ENCODE measurements at regions not wholly inside any gene's neighbourhood (a gene's known extent, or its start where the extent isn't known, plus 50 kb on each side); places are given as distances from the start of the nearest gene placed in this dataset.

DNA sequence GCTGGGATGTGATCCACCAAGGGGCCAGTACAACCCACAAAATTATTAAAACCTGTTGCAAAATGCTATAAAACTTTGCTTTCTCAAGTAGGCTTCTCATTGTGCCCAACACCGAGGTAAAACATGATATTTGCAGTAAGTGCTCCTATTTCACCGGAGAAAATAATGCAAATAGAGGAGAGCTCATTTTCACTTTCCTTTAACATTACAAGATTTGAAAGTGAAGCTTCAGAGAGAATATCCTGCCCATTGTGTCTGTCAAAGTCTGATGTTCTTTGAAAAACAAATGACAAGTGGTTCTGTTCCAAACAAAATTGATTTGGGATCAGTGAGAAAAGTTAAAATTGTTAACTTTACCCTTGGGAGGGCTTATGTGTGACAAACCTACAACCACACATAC is 287.1 kb downstream of the KCNN2 start:
- TF ChIP-seq, protein P1, sequence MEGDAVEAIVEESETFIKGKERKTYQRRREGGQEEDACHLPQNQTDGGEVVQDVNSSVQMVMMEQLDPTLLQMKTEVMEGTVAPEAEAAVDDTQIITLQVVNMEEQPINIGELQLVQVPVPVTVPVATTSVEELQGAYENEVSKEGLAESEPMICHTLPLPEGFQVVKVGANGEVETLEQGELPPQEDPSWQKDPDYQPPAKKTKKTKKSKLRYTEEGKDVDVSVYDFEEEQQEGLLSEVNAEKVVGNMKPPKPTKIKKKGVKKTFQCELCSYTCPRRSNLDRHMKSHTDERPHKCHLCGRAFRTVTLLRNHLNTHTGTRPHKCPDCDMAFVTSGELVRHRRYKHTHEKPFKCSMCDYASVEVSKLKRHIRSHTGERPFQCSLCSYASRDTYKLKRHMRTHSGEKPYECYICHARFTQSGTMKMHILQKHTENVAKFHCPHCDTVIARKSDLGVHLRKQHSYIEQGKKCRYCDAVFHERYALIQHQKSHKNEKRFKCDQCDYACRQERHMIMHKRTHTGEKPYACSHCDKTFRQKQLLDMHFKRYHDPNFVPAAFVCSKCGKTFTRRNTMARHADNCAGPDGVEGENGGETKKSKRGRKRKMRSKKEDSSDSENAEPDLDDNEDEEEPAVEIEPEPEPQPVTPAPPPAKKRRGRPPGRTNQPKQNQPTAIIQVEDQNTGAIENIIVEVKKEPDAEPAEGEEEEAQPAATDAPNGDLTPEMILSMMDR (IDR thresholded peaks at IDR 0.05; ENCODE audit: insufficient read depth, missing control alignments) = no peak
- DNase-seq (ENCODE audit: insufficient read length, low spot score) (no peak), FAIRE-seq (no peak)

DNA sequence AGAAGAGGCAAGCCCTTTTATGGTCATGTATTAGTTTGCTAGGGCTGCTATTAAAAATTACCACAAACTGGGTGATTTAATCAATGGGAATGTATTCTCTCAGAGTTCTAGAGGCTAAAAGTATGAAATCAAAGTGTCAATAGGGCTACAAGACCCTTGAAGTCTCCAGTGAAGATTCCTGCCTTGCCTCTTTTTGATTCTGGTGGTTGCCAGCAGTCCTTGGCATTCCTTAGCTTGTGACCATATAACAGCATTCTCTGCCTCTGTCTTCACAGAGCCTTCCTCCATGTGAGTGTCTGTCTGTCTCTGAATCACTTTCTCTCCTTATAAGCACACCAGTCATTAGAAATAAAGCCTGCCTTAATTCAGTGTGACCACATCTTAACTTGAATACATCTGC is 282.7 kb downstream of the KCNN2 start:
- TF ChIP-seq, protein P1 (IDR thresholded peaks at IDR 0.05; ENCODE audit: insufficient read depth, missing control alignments) = no peak
- DNase-seq (ENCODE audit: insufficient read length, low spot score) (no peak), FAIRE-seq (no peak)

DNA sequence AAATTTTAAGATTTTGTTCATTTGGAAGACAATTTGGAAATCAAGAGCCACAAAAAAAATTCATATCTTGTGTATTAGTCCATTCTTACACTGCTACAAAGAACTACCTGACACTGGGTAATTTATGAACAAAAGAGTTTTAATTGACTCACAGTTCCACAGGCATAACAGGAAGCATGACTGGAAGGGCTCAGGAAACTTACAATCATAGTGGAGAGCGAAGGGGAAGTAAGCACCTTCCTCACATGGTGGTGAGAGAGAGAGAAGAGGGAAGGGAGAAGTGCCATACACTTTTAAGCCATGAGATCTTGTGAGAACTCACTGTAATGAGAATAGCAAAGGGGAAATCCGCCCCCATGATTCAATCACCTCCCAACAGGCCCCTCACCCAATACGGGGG is 274.4 kb downstream of the KCNN2 start:
- TF ChIP-seq, protein P1 (IDR thresholded peaks at IDR 0.05; ENCODE audit: insufficient read depth, missing control alignments) = no peak
- DNase-seq (ENCODE audit: insufficient read length, low spot score) (no peak), FAIRE-seq (no peak)

DNA sequence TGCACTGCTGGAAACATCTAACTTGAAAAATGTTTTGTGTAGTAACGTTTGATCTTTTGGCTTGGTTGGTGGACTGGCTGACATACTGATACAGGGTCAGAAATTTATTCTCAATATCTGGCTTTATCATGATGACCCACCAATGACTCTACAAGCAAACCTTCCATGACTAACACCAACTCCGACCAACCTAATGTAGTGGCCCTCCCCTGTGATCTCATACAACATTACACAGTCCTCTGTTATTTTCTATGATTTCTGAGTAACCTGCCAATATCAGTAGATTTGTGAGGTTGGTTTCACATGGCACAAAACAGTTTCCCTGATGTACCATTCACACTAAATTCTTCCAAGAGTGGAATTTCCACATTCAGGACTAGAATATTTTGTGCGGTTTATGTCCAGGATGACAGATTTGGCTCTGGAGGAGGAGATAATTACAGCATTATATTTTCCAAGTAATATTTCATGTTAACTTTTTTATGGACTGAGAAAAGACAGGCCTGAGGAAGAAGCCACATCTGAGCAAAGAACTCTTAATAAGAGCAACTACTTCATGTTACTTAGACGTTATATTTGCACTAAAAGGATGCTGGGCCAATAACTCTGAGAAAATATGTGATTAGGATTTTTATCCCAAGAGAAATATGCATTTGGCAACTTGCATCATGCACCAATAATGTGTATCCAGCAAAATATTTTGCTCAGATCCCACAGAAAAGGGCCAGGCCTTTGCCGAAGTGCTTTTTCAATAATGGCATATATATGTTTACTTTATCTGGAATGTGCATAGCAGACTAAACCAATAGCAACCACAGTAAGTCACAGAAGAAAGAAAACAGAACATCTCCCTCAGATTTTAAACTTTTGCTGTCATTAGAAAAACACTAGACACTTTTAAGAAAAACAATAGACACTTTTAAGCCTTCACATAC is 273.4 kb downstream of the KCNN2 start:
- no peak for DNase-seq (ENCODE audit: insufficient read length, low spot score)
- TF ChIP-seq, protein P1 (IDR thresholded peaks at IDR 0.05; ENCODE audit: insufficient read depth, missing control alignments) = no peak
- no peak for FAIRE-seq

DNA sequence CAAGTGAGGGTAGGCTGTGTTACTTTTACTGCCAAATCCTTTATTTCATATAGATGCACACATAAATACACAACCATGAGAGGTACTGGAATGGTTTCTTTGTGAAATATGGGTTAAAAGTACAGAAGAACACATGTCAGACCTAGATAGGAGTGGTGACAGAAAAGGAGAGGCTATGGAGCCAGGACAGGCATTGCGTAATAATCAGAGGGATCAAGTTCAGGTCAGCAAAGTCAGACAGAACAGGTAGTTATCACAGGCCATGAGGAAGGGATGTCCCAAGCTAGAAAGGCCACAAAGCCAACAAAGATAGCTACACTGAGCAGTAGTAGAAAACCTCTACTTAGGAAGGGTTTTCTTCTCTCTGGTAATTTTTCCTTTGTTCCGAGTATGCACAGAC is 272.6 kb downstream of the KCNN2 start:
- FAIRE-seq (no peak), DNase-seq (ENCODE audit: insufficient read length, low spot score) (no peak)
- TF ChIP-seq, protein P1 (IDR thresholded peaks at IDR 0.05; ENCODE audit: insufficient read depth, missing control alignments) = no peak

DNA sequence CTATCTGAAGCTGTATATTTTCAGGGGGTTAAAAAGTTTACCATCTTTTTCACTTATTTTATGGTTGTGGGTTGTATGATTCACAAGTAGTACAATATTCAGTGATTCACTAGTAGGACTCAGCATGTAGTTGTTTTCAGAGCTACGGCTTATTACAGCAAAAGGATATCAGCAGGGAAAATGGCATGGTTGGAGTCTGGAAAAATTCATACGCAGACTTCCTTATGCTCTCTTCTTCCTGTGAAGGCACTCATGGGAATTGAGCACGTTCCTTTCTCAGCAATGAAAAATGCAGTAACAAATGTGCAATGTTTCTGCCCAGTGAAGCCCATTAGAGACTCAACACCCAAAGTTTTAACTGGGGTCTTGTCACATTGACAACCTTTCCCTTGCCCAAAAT is 250.5 kb downstream of the KCNN2 start:
- DNase-seq (ENCODE audit: insufficient read length, low spot score) (no peak), FAIRE-seq (no peak)
- TF ChIP-seq, protein P1 (IDR thresholded peaks at IDR 0.05; ENCODE audit: insufficient read depth, missing control alignments) = no peak

DNA sequence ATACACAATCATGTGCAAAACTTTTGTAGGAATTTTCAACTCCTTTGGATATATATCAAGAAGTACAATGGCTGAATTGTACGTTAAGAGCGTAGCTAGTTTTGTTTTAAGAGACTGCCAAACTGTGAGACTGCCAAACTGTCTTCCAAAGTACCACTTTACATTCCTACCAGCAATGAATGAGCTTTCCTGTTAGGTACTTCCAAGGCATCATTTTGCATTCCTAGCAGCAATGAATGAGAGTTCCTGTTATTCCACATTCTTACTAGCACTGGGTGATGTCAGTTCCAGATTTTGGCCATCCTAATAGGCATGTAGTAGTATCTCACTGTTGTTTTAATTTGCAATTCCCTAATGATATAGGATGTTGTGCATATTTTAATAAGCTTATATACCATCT is 219.3 kb downstream of the KCNN2 start:
- no peak for FAIRE-seq
- no peak for DNase-seq (ENCODE audit: insufficient read length, low spot score)
- TF ChIP-seq, protein P1 (IDR thresholded peaks at IDR 0.05; ENCODE audit: insufficient read depth, missing control alignments) = no peak
